ENCODE measurements at regions not wholly inside any gene's neighbourhood (a gene's known extent, or its start where the extent isn't known, plus 50 kb on each side); places are given as distances from the start of the nearest gene placed in this dataset.

DNA sequence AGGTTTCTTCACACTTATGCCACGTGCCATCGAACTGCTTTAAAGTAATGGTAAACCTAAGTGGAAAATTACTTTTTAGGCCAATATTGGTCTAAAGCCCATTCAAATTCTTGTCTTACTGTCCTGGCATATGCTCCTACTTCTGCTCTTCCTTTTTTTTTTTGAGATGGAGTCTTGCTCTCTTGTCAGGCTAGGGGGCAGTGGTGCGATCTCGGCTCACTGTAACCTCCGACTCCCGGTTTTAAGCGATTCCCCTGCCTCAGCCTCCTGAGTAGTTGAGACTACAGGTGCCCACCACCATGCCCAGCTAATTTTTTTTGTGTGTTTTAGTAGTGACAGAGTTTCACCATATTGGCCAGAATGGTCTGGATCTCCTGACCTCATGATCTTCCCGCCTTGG, 129.0 kb upstream of the TECRL start:
- no peaks in the 10 kb centered on the region for H3K9me3 ChIP-seq
- H3K4me3 ChIP-seq, result no peak overlapping the region
- DNase-seq, result no peak
- no peaks in the 10 kb centered on the region for H3K36me3 ChIP-seq
- TF ChIP-seq, protein P1, sequence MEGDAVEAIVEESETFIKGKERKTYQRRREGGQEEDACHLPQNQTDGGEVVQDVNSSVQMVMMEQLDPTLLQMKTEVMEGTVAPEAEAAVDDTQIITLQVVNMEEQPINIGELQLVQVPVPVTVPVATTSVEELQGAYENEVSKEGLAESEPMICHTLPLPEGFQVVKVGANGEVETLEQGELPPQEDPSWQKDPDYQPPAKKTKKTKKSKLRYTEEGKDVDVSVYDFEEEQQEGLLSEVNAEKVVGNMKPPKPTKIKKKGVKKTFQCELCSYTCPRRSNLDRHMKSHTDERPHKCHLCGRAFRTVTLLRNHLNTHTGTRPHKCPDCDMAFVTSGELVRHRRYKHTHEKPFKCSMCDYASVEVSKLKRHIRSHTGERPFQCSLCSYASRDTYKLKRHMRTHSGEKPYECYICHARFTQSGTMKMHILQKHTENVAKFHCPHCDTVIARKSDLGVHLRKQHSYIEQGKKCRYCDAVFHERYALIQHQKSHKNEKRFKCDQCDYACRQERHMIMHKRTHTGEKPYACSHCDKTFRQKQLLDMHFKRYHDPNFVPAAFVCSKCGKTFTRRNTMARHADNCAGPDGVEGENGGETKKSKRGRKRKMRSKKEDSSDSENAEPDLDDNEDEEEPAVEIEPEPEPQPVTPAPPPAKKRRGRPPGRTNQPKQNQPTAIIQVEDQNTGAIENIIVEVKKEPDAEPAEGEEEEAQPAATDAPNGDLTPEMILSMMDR (IDR thresholded peaks at IDR 0.05), result no peak
- TF ChIP-seq POLR2A (IDR thresholded peaks at IDR 0.05), result no peak
- H3K4me1 ChIP-seq, result no peaks in the 10 kb centered on the region
- no peak overlapping the region for H3K27ac ChIP-seq
- H3K27me3 ChIP-seq, result no peaks in the 10 kb centered on the region

DNA sequence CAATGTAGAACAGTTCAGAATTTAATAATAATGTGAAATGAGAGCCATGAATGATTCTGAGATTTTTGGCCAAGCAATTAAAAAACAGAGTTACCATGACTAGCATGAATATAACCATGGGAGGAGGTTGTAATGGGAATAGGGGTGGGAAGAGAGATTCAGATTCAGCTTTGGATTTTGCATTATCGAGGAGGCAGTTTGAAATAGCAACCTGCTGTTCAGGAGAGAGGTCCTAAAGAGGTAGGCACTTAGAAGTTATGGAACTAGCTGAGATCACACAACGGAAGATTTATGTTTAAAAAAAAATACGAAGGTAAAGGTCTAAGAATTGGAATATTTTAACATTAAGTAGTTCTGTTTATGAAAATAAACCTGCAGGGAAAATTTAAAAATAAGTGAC, 124.4 kb upstream of the TECRL start:
- Histone ChIP-seq H3K4me3 (no peak overlapping the region), H3K27me3 (no peaks in the 10 kb centered on the region), H3K36me3 (no peaks in the 10 kb centered on the region), H3K4me1 (no peaks in the 10 kb centered on the region), H3K27ac (no peak overlapping the region), H3K9me3 (no peaks in the 10 kb centered on the region)
- TF ChIP-seq POLR2A (IDR thresholded peaks at IDR 0.05), result no peak
- TF ChIP-seq, protein P1 (IDR thresholded peaks at IDR 0.05), result no peak
- DNase-seq, result no peak

DNA sequence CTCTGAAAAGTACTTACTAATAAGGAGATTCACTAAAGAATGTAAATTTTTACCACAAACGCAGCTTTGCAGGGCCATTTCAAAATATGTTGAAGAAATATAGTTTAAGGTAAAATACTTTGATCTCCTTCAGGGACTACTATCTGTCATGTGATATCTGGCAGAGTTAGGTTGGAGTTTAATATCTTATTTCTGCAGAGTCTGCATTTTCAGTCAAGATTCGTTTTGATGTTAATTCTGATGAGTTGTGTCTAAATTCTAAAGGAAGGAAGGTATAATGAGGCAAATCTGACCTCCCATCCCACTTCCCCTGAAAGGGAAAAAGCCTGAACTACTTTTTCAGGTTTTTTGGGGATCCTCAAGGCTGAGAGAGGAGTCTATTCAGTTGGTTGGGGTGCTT, 123.9 kb upstream of the TECRL start:
- no peaks in the 10 kb centered on the region for H3K4me1 ChIP-seq
- H3K27ac ChIP-seq, result no peak overlapping the region
- H3K4me3 ChIP-seq, result no peak overlapping the region
- TF ChIP-seq, protein P1 (IDR thresholded peaks at IDR 0.05), result no peak
- TF ChIP-seq POLR2A (IDR thresholded peaks at IDR 0.05), result no peak
- no peaks in the 10 kb centered on the region for H3K36me3 ChIP-seq
- no peaks in the 10 kb centered on the region for H3K27me3 ChIP-seq
- H3K9me3 ChIP-seq, result no peaks in the 10 kb centered on the region
- DNase-seq, result no peak

DNA sequence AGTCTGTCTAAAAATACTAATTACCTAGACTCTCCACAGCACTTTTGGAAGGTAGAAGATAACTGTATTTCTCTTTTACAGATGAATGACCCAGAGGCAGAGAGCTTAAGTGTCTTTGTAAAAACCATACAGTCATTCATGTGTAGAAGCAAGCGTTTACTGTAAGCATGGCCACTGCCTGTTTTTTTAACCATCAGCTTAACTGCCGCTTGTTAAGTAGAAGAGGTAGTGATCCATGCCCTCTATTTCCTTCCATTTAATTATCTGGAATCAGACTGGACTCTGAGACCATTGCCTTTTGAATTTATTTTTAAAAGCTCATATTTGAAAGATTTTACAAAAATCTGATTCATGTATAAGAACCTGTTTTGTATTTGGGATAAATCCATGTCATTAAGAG, 111.2 kb upstream of the TECRL start:
- Histone ChIP-seq H3K4me1 (no peaks in the 10 kb centered on the region), H3K27ac (no peak overlapping the region), H3K4me3 (no peak overlapping the region), H3K36me3 (no peaks in the 10 kb centered on the region), H3K9me3 (no peaks in the 10 kb centered on the region), H3K27me3 (no peaks in the 10 kb centered on the region)
- no peak for DNase-seq
- TF ChIP-seq POLR2A (IDR thresholded peaks at IDR 0.05), result no peak
- TF ChIP-seq, protein P1 (IDR thresholded peaks at IDR 0.05), result no peak

DNA sequence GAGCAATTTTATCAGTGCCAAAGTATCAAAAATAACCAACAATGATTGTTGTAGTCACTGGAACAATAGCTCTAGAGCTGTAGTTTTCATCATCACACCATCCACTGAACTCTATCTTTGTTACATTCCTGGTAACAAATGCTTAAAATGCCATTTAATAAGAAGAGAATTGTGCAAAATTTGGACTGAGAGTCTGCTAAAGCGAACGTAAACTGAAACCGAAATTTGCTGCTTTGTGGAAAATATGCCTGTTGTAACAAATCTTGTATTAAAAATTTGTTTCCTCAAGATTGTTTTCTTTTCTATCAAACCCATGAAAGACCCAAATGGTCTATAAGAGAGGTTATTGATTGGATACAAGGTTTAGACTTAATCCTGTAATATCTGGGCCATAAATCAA, 109.3 kb upstream of the TECRL start:
- Histone ChIP-seq H3K9me3 (no peaks in the 10 kb centered on the region), H3K27ac (no peak overlapping the region), H3K27me3 (no peaks in the 10 kb centered on the region), H3K4me3 (no peak overlapping the region), H3K36me3 (no peaks in the 10 kb centered on the region), H3K4me1 (no peaks in the 10 kb centered on the region)
- TF ChIP-seq POLR2A (IDR thresholded peaks at IDR 0.05), result no peak
- TF ChIP-seq, protein P1 (IDR thresholded peaks at IDR 0.05), result no peak
- DNase-seq, result no peak

DNA sequence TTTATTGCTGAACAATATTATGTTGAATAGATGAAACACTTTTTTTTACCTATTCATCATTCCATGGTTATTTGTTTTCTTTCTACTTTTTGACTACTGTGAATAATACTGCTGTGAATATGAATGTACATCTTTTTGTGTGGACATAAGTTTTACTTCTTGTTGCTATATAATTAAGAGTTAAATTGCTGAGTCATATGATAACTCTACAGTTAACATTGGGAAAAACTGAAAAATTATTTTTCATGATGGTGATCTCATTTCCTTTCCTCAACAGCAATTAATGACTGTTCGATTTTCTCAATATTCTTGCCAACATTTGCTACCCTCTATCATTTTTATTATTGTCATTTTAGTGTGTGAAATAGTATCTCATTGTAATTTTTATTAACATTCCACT, 106.9 kb upstream of the TECRL start:
- no peaks in the 10 kb centered on the region for H3K36me3 ChIP-seq
- H3K9me3 ChIP-seq, result peaks cover 0 to 4% (median 0%) of the 10 kb centered on the region in 4 donors
- no peak for DNase-seq
- no peaks in the 10 kb centered on the region for H3K27me3 ChIP-seq
- H3K4me1 ChIP-seq, result no peaks in the 10 kb centered on the region
- no peak overlapping the region for H3K27ac ChIP-seq
- no peak for TF ChIP-seq POLR2A (IDR thresholded peaks at IDR 0.05)
- TF ChIP-seq, protein P1 (IDR thresholded peaks at IDR 0.05), result no peak
- H3K4me3 ChIP-seq, result no peak overlapping the region

Measured in Peyer's patch (tissue), 4 donors.